Fibroblast of lung (primary cell): ENCODE measurements at regions not wholly inside any gene's neighbourhood (a gene's known extent, or its start where the extent isn't known, plus 50 kb on each side); places are given as distances from the start of the nearest gene placed in this dataset.

ENCODE experiments used
- DNase-seq, 2 donors: peaks; one replicate each; pipeline versions ENCODE4 v3.0.0 to v3.0.0-alpha.2; 2010; ENCODE audit warnings: low read depth in 2 of 2
- H2AFZ ChIP-seq: 2 replicates; pipeline ENCODE4 v1.5.1; 2012; ENCODE audit warnings: low read length, control low read depth, inconsistent platforms
- H3K27ac ChIP-seq: 2 replicates; pipeline ENCODE4 v1.5.1; 2011; ENCODE audit warnings: low read length, control low read depth; ENCODE audit not compliant: insufficient read depth
- H3K27me3 ChIP-seq: 2 replicates; pipeline ENCODE4 v1.5.1; 2011; ENCODE audit warnings: mild to moderate bottlenecking, low read length; ENCODE audit not compliant: control insufficient read depth, insufficient read depth
- H3K36me3 ChIP-seq: 2 replicates; pipeline ENCODE4 v1.5.1; 2011; ENCODE audit warnings: low read length; ENCODE audit not compliant: control insufficient read depth, insufficient read depth
- H3K4me1 ChIP-seq: 2 replicates; pipeline ENCODE4 v1.5.1; 2011; ENCODE audit warnings: low read length; ENCODE audit not compliant: control insufficient read depth, insufficient read depth; ENCODE audit errors: extremely low read depth
- H3K4me2 ChIP-seq: 2 replicates; pipeline ENCODE4 v1.5.1; 2011; ENCODE audit warnings: low read length, control low read depth; ENCODE audit not compliant: insufficient read depth; ENCODE audit errors: extremely low read depth
- H3K4me3 ChIP-seq, 4 experiments: fragments of 200-600 bp in 1 of 4; sonication (generic) in 1 of 4; replicated peaks in 1 of 4; 2 replicates each; pipeline ENCODE4 v1.5.1; 2011 to 2016; ENCODE audit warnings: low read length in 4 of 4, low read depth in 3 of 4, mild to moderate bottlenecking in 3 of 4, control low read depth in 2 of 4, inconsistent platforms in 1 of 4, mixed read lengths in 1 of 4; ENCODE audit not compliant: insufficient read depth in 1 of 4; ENCODE audit errors: control extremely low read depth in 1 of 4
- H3K79me2 ChIP-seq: 2 replicates; pipeline ENCODE4 v1.5.1; 2012; ENCODE audit warnings: mild to moderate bottlenecking, low read length, inconsistent platforms; ENCODE audit not compliant: control insufficient read depth, insufficient read depth
- H3K9ac ChIP-seq: 2 replicates; pipeline ENCODE4 v1.5.1; 2011; ENCODE audit warnings: mild to moderate bottlenecking, low read length, control low read depth; ENCODE audit not compliant: insufficient read depth
- H3K9me3 ChIP-seq: 2 replicates; pipeline ENCODE4 v1.5.1; 2012; ENCODE audit warnings: low read depth, low read length; ENCODE audit not compliant: control insufficient read depth, insufficient read depth
- H4K20me1 ChIP-seq: 2 replicates; pipeline ENCODE4 v1.5.1; 2011; ENCODE audit warnings: low read length; ENCODE audit not compliant: control insufficient read depth, insufficient read depth; ENCODE audit errors: extremely low read depth
- CTCF ChIP-seq, 2 donors: IDR thresholded peaks in 1 of 2; conservative IDR thresholded peaks in 1 of 2; 1 replicate in 1 of 2; 2 replicates in 1 of 2; pipeline ENCODE4 v1.5.1; 2011 to 2012; ENCODE audit warnings: low read length in 2 of 2, control low read depth in 1 of 2, inconsistent platforms in 1 of 2, low read depth in 1 of 2, mild to moderate bottlenecking in 1 of 2
- EZH2 ChIP-seq: IDR thresholded peaks from 2 replicates; pipeline ENCODE4 v1.5.1; 2012; ENCODE audit warnings: low read length, control low read depth, mild to moderate bottlenecking; ENCODE audit errors: missing control alignments

GRCh38 chr5:179422908-179423481 lies 77.7 kb upstream of the ADAMTS2 start:
- no peaks in the 10 kb centered on the region for H3K27me3 ChIP-seq
- H2AFZ ChIP-seq: no peak overlapping the region
- DNase-seq: no peak
- H3K9ac ChIP-seq: no peak overlapping the region
- no peak overlapping the region for H3K27ac ChIP-seq
- no peaks in the 10 kb centered on the region for H3K36me3 ChIP-seq
- H3K4me3 ChIP-seq: no peak overlapping the region
- TF ChIP-seq CTCF (conservative IDR thresholded peaks at IDR 0.05 in 1 of 2, IDR thresholded peaks at IDR 0.05 in 1 of 2; ENCODE audit: low read depth in 1 of 2, low read length in 2 of 2) (no peak), EZH2 (no peak)
- H3K4me2 ChIP-seq: no peak overlapping the region
- H4K20me1 ChIP-seq: no peaks in the 10 kb centered on the region
- no peaks in the 10 kb centered on the region for H3K79me2 ChIP-seq
- H3K9me3 ChIP-seq: no peaks in the 10 kb centered on the region
- no peaks in the 10 kb centered on the region for H3K4me1 ChIP-seq

- TF ChIP-seq CTCF (conservative IDR thresholded peaks at IDR 0.05 in 1 of 2, IDR thresholded peaks at IDR 0.05 in 1 of 2; ENCODE audit: low read depth in 1 of 2, low read length in 2 of 2) (no peak), EZH2 (no peak)
- DNase-seq: no peak
- H3K4me1 ChIP-seq: no peaks in the 10 kb centered on the region
Measured at GRCh38 chr5:179422213-179422855, 77.1 kb upstream of the ADAMTS2 start.

GRCh38 chr5:179421144-179421901 lies 76.1 kb upstream of the ADAMTS2 start:
- no peaks in the 10 kb centered on the region for H4K20me1 ChIP-seq
- H3K4me2 ChIP-seq: no peak overlapping the region
- no peak overlapping the region for H2AFZ ChIP-seq
- H3K4me1 ChIP-seq: no peaks in the 10 kb centered on the region
- H3K9ac ChIP-seq: no peak overlapping the region
- H3K36me3 ChIP-seq: no peaks in the 10 kb centered on the region
- H3K27me3 ChIP-seq: no peaks in the 10 kb centered on the region
- H3K4me3 ChIP-seq: no peak overlapping the region
- no peak for DNase-seq
- H3K27ac ChIP-seq: no peak overlapping the region
- H3K79me2 ChIP-seq: no peaks in the 10 kb centered on the region
- TF ChIP-seq CTCF (conservative IDR thresholded peaks at IDR 0.05 in 1 of 2, IDR thresholded peaks at IDR 0.05 in 1 of 2; ENCODE audit: low read depth in 1 of 2, low read length in 2 of 2) (no peak), EZH2 (no peak)
- no peaks in the 10 kb centered on the region for H3K9me3 ChIP-seq

More at GRCh38 chr5:179422213-179422855, 77.1 kb upstream of the ADAMTS2 start:
- H3K4me2 ChIP-seq: no peak overlapping the region
- no peak overlapping the region for H3K27ac ChIP-seq
- H3K9ac ChIP-seq: no peak overlapping the region
- H4K20me1 ChIP-seq: no peaks in the 10 kb centered on the region
- no peaks in the 10 kb centered on the region for H3K27me3 ChIP-seq
- no peaks in the 10 kb centered on the region for H3K9me3 ChIP-seq
- H3K4me3 ChIP-seq: no peak overlapping the region
- no peak overlapping the region for H2AFZ ChIP-seq
- no peaks in the 10 kb centered on the region for H3K36me3 ChIP-seq
- no peaks in the 10 kb centered on the region for H3K79me2 ChIP-seq
